H1 (cell line): ENCODE measurements at regions not wholly inside any gene's neighbourhood (a gene's known extent, or its start where the extent isn't known, plus 50 kb on each side); places are given as distances from the start of the nearest gene placed in this dataset.

ENCODE experiments used
- FOSL1 ChIP-seq: IDR thresholded peaks from 2 replicates; pipeline ENCODE4 v1.6.1; 2011; ENCODE audit warnings: mild to moderate bottlenecking, low read depth, low read length, moderate library complexity; ENCODE audit not compliant: insufficient read depth
- RXRA ChIP-seq: IDR thresholded peaks from 2 replicates; pipeline ENCODE4 v1.6.1; 2011; ENCODE audit warnings: low read depth, mild to moderate bottlenecking, low read length, moderate library complexity; ENCODE audit not compliant: insufficient read depth
- SAP30 ChIP-seq: fragments of 300-600 bp; sonication (generic); IDR thresholded peaks from 2 replicates; pipeline ENCODE4 v1.7.1; 2012; ENCODE audit warnings: low read length, moderate library complexity, mild to moderate bottlenecking, inconsistent platforms; ENCODE audit not compliant: insufficient read depth, insufficient replicate concordance

DNA sequence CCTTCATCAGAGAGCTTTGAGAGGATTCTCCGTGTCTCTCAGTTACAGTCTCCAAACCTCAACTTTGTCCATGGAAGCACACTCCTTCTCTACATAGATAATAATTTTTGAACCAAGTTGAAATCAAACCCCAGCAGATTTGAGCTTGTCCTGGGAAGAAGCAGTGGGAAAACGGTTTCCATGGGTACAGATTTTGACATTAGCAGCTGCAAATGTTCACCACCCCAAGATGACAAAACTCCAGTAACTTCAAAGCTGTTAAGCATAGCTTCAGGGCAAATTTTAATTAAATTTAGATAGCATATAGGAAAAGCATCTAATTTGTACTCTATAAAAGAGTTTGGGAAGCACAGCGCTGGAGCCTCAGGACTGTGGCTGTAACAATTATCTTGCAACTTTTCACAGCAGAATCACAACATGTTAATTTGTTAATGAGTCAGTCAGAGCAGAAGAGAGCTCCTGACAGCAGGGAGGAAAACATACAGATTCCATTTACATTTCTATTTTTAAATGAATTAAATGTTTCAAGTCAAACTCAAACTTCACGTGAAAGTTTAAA, 240.7 kb downstream of the BMP7 start (continued):
- TF ChIP-seq SAP30 (no peak), RXRA (no peak), FOSL1 (no peak)
- TF ChIP-seq, all 59 proteins: peak for 0
